SK-N-SH treated with all-trans-retinoic acid at 6 μM for 48 hours (cell line): ENCODE measurements at regions not wholly inside any gene's neighbourhood (a gene's known extent, or its start where the extent isn't known, plus 50 kb on each side); places are given as distances from the start of the nearest gene placed in this dataset.

Experiments
- ATAC-seq: fragments of 200-7000 bp; cut with Tn5 transposase; 3 replicates; pipeline ENCODE4 v1.9.1; 2020; ENCODE audit warnings: mild to moderate bottlenecking, moderate library complexity
- ARNTL ChIP-seq: fragments of 450-650 bp; formaldehyde crosslinking; IDR thresholded peaks from 2 replicates; pipeline ENCODE4 v1.5.0; 2020; ENCODE audit warnings: low read depth, mild to moderate bottlenecking, moderate library complexity, borderline replicate concordance
- BACH2 ChIP-seq: fragments of 250-450 bp; sonication (Bioruptor Pico); IDR thresholded peaks from 2 replicates; pipeline ENCODE4 v1.9.0; 2021; ENCODE audit warnings: mild to moderate bottlenecking, borderline replicate concordance
- CSDC2 ChIP-seq: fragments of 250-450 bp; sonication (Bioruptor Pico); IDR thresholded peaks from 2 replicates; pipeline ENCODE4 v1.5.0; 2020; ENCODE audit warnings: mild to moderate bottlenecking, moderate library complexity
- ESRRG ChIP-seq: fragments of 250-450 bp; sonication (Bioruptor Pico); IDR thresholded peaks from 2 replicates; pipeline ENCODE4 v1.6.1; 2021; ENCODE audit warnings: mild to moderate bottlenecking
- GLIS3 ChIP-seq: fragments of 250-450 bp; sonication (Bioruptor Pico); IDR thresholded peaks from 2 replicates; pipeline ENCODE4 v1.5.0; 2020; ENCODE audit warnings: mild to moderate bottlenecking, moderate library complexity
- ISL1 ChIP-seq: fragments of 250-450 bp; sonication (Bioruptor Pico); IDR thresholded peaks from 2 replicates; pipeline ENCODE4 v2.1.2; 2022; ENCODE audit warnings: mild to moderate bottlenecking, moderate library complexity
- OSR1 ChIP-seq: fragments of 250-450 bp; sonication (Bioruptor Pico); IDR thresholded peaks from 2 replicates; pipeline ENCODE4 v1.8.0; 2022; ENCODE audit warnings: moderate library complexity, mild to moderate bottlenecking, inconsistent platforms
- RARB ChIP-seq: fragments of 250-450 bp; sonication (Bioruptor Pico); IDR thresholded peaks from 2 replicates; pipeline ENCODE4 v1.8.0; 2021; ENCODE audit warnings: mild to moderate bottlenecking, moderate library complexity
- SNAI2 ChIP-seq: fragments of 250-450 bp; sonication (Bioruptor Pico); IDR thresholded peaks from 2 replicates; pipeline ENCODE4 v1.5.0; 2020; ENCODE audit warnings: mild to moderate bottlenecking, moderate library complexity
- TCF4 ChIP-seq: fragments of 250-450 bp; sonication (Bioruptor Pico); IDR thresholded peaks from 2 replicates; pipeline ENCODE4 v1.8.0; 2021; ENCODE audit warnings: mild to moderate bottlenecking, moderate library complexity, borderline replicate concordance
- TOX ChIP-seq: fragments of 250-450 bp; sonication (Bioruptor Pico); IDR thresholded peaks from 2 replicates; pipeline ENCODE4 v1.8.0; 2021; ENCODE audit warnings: mild to moderate bottlenecking, moderate library complexity, borderline replicate concordance
- ZC3H10 ChIP-seq: fragments of 250-450 bp; sonication (Bioruptor Pico); IDR thresholded peaks from 2 replicates; pipeline ENCODE4 v1.5.1; 2021; ENCODE audit warnings: mild to moderate bottlenecking, moderate library complexity
- ZFP3 ChIP-seq: fragments of 250-450 bp; sonication (Bioruptor Pico); IDR thresholded peaks from 2 replicates; pipeline ENCODE4 v1.5.0; 2020; ENCODE audit warnings: mild to moderate bottlenecking, moderate library complexity
- ZFP30 ChIP-seq: fragments of 450-650 bp; formaldehyde crosslinking; IDR thresholded peaks from 2 replicates; pipeline ENCODE4 v1.5.0; 2022; ENCODE audit warnings: mild to moderate bottlenecking, moderate library complexity
- ZNF70 ChIP-seq: fragments of 450-650 bp; formaldehyde crosslinking; IDR thresholded peaks from 2 replicates; pipeline ENCODE4 v1.5.0; 2020; ENCODE audit warnings: mild to moderate bottlenecking, moderate library complexity
- ZNF8 ChIP-seq: fragments of 450-650 bp; formaldehyde crosslinking; IDR thresholded peaks from 2 replicates; pipeline ENCODE4 v1.5.0; 2020; ENCODE audit warnings: mild to moderate bottlenecking, moderate library complexity
- TF ChIP-seq, protein P1 (sequence below): fragments of 250-450 bp; sonication (Bioruptor Pico); IDR thresholded peaks from 2 replicates; pipeline ENCODE4 v1.5.0; 2020; ENCODE audit warnings: mild to moderate bottlenecking, moderate library complexity
- TF ChIP-seq, protein P2 (sequence below): fragments of 250-450 bp; sonication (Bioruptor Pico); IDR thresholded peaks from 2 replicates; pipeline ENCODE4 v1.8.0; 2020; ENCODE audit warnings: mild to moderate bottlenecking, moderate library complexity, borderline replicate concordance
- TF ChIP-seq, protein P3 (sequence below): fragments of 250-450 bp; sonication (Bioruptor Pico); IDR thresholded peaks from 2 replicates; pipeline ENCODE4 v1.5.1; 2021; ENCODE audit warnings: mild to moderate bottlenecking, moderate library complexity
- TF ChIP-seq, protein P4 (sequence below): fragments of 250-450 bp; sonication (Bioruptor Pico); IDR thresholded peaks from 2 replicates; pipeline ENCODE4 v1.8.0; 2021; ENCODE audit warnings: low read depth, mild to moderate bottlenecking, moderate library complexity, borderline replicate concordance
- TF ChIP-seq, protein P5 (sequence below): fragments of 250-450 bp; sonication (Bioruptor Pico); IDR thresholded peaks from 2 replicates; pipeline ENCODE4 v1.5.1; 2020; ENCODE audit warnings: low read depth, mild to moderate bottlenecking, moderate library complexity

DNA sequence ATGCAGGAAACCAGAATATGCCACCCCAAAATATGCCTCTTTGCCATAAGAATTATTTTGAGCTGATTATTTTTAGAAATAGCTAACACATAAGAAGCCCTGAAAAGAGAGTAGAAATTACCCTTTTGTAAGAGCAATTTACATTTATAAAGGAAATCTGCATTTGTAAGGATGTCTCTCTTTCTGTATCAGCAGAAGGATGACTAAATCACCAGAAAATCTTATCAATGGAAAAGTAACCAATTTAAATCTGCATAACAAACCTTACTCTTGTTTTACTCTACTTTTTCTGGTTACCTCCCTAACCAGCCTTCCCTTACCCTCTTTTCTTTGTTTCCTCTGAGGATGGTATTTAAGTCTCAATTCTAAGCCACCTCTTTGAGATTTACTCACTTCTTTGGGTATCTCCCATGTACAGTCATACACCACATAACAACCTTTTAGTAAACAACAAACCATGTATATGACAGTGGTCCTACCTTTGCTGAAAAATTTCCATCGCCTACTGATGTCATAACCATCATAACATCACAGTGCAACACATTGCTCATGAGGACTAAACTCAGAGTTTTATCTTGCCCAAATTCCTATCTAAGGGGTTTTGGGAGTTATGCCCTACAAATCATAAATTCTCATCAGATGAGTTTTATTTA is 126.6 kb upstream of the PLPPR4 start:
- no peak for TF ChIP-seq ZNF8 (CRISPR knock-in tag)
- no peak for TF ChIP-seq ARNTL (CRISPR knock-in tag)
- TF ChIP-seq TCF4 (CRISPR knock-in tag) = no peak
- TF ChIP-seq, protein P1, sequence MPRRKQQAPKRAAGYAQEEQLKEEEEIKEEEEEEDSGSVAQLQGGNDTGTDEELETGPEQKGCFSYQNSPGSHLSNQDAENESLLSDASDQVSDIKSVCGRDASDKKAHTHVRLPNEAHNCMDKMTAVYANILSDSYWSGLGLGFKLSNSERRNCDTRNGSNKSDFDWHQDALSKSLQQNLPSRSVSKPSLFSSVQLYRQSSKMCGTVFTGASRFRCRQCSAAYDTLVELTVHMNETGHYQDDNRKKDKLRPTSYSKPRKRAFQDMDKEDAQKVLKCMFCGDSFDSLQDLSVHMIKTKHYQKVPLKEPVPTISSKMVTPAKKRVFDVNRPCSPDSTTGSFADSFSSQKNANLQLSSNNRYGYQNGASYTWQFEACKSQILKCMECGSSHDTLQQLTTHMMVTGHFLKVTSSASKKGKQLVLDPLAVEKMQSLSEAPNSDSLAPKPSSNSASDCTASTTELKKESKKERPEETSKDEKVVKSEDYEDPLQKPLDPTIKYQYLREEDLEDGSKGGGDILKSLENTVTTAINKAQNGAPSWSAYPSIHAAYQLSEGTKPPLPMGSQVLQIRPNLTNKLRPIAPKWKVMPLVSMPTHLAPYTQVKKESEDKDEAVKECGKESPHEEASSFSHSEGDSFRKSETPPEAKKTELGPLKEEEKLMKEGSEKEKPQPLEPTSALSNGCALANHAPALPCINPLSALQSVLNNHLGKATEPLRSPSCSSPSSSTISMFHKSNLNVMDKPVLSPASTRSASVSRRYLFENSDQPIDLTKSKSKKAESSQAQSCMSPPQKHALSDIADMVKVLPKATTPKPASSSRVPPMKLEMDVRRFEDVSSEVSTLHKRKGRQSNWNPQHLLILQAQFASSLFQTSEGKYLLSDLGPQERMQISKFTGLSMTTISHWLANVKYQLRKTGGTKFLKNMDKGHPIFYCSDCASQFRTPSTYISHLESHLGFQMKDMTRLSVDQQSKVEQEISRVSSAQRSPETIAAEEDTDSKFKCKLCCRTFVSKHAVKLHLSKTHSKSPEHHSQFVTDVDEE (CRISPR knock-in tag) = no peak
- TF ChIP-seq CSDC2 = no peak
- no peak for TF ChIP-seq GLIS3 (CRISPR knock-in tag)
- TF ChIP-seq ZC3H10 = no peak
- no peak for TF ChIP-seq ISL1
- TF ChIP-seq, protein P2, sequence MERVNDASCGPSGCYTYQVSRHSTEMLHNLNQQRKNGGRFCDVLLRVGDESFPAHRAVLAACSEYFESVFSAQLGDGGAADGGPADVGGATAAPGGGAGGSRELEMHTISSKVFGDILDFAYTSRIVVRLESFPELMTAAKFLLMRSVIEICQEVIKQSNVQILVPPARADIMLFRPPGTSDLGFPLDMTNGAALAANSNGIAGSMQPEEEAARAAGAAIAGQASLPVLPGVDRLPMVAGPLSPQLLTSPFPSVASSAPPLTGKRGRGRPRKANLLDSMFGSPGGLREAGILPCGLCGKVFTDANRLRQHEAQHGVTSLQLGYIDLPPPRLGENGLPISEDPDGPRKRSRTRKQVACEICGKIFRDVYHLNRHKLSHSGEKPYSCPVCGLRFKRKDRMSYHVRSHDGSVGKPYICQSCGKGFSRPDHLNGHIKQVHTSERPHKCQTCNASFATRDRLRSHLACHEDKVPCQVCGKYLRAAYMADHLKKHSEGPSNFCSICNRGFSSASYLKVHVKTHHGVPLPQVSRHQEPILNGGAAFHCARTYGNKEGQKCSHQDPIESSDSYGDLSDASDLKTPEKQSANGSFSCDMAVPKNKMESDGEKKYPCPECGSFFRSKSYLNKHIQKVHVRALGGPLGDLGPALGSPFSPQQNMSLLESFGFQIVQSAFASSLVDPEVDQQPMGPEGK (CRISPR knock-in tag) = no peak
- TF ChIP-seq ZNF70 (CRISPR knock-in tag) = no peak
- no peak for TF ChIP-seq ZFP30 (CRISPR knock-in tag)
- no peak for TF ChIP-seq OSR1 (CRISPR knock-in tag)
- TF ChIP-seq SNAI2 (CRISPR knock-in tag) = no peak
- no peak for TF ChIP-seq ZFP3 (CRISPR knock-in tag)
- TF ChIP-seq ESRRG (CRISPR knock-in tag) = no peak
- TF ChIP-seq, protein P3, sequence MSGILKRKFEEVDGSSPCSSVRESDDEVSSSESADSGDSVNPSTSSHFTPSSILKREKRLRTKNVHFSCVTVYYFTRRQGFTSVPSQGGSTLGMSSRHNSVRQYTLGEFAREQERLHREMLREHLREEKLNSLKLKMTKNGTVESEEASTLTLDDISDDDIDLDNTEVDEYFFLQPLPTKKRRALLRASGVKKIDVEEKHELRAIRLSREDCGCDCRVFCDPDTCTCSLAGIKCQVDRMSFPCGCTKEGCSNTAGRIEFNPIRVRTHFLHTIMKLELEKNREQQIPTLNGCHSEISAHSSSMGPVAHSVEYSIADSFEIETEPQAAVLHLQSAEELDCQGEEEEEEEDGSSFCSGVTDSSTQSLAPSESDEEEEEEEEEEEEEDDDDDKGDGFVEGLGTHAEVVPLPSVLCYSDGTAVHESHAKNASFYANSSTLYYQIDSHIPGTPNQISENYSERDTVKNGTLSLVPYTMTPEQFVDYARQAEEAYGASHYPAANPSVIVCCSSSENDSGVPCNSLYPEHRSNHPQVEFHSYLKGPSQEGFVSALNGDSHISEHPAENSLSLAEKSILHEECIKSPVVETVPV (CRISPR knock-in tag) = no peak
- TF ChIP-seq, protein P4, sequence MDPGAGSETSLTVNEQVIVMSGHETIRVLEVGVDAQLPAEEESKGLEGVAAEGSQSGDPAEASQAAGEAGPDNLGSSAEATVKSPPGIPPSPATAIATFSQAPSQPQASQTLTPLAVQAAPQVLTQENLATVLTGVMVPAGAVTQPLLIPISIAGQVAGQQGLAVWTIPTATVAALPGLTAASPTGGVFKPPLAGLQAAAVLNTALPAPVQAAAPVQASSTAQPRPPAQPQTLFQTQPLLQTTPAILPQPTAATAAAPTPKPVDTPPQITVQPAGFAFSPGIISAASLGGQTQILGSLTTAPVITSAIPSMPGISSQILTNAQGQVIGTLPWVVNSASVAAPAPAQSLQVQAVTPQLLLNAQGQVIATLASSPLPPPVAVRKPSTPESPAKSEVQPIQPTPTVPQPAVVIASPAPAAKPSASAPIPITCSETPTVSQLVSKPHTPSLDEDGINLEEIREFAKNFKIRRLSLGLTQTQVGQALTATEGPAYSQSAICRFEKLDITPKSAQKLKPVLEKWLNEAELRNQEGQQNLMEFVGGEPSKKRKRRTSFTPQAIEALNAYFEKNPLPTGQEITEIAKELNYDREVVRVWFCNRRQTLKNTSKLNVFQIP (CRISPR knock-in tag) = no peak
- ATAC-seq = no peak

DNA sequence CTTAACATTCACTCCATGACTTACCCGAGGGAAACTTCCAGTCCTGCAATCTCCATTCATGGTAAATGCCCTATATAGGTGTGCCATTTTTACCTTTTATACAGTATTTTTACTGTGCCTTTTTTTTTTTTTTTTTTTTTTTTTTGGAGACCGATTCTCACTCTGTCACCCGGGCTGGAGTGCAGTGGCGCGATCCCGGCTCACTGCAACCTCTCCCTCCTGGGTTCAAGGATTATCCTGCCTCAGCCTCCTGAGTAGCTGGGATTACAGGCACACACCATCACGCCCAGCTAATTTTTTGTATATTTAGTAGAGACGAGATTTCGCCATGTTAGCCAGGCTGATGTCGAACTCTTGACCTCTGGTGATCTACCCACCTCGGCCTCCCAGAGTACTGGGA is 124.4 kb upstream of the PLPPR4 start:
- no peak for TF ChIP-seq RARB
- TF ChIP-seq ZNF70 (CRISPR knock-in tag) = no peak
- TF ChIP-seq ESRRG (CRISPR knock-in tag) = no peak
- TF ChIP-seq BACH2 (CRISPR knock-in tag) = no peak
- TF ChIP-seq, protein P3 (CRISPR knock-in tag) = no peak
- TF ChIP-seq, protein P4 (CRISPR knock-in tag) = no peak
- TF ChIP-seq, protein P5, sequence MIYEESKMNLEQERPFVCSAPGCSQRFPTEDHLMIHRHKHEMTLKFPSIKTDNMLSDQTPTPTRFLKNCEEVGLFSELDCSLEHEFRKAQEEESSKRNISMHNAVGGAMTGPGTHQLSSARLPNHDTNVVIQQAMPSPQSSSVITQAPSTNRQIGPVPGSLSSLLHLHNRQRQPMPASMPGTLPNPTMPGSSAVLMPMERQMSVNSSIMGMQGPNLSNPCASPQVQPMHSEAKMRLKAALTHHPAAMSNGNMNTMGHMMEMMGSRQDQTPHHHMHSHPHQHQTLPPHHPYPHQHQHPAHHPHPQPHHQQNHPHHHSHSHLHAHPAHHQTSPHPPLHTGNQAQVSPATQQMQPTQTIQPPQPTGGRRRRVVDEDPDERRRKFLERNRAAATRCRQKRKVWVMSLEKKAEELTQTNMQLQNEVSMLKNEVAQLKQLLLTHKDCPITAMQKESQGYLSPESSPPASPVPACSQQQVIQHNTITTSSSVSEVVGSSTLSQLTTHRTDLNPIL (CRISPR knock-in tag) = no peak
- TF ChIP-seq ZFP30 (CRISPR knock-in tag) = no peak
- TF ChIP-seq TOX (CRISPR knock-in tag) = no peak
- TF ChIP-seq ISL1 = no peak
- TF ChIP-seq, all 23 proteins: peak for 0
- ATAC-seq = no peak
